Posterior vena cava (tissue), 2 donors: ENCODE measurements at regions not wholly inside any gene's neighbourhood (a gene's known extent, or its start where the extent isn't known, plus 50 kb on each side); places are given as distances from the start of the nearest gene placed in this dataset.
"Not testable (repeated sequence)": the region's sequence is repeated elsewhere in the genome, so short reads cannot be mapped to it uniquely, and the experiment has no call there.

Experiments used
- DNase-seq: peaks from one replicate; pipeline ENCODE4 v3.0.0-alpha.2; 2020; ENCODE audit warnings: low spot score
- intact Hi-C, 2 donors: fragments of 100-400 bp; cut with DNase I; formaldehyde crosslinking; loops; one replicate each; pipeline versions ENCODE4 v1.14.1 to v1.14.2; 2022 to 2023
- donor health status: DM: yes; HTN: yes; CAD: no.
- donor health status: DM: yes; HTN: yes; CAD: no.

DNA sequence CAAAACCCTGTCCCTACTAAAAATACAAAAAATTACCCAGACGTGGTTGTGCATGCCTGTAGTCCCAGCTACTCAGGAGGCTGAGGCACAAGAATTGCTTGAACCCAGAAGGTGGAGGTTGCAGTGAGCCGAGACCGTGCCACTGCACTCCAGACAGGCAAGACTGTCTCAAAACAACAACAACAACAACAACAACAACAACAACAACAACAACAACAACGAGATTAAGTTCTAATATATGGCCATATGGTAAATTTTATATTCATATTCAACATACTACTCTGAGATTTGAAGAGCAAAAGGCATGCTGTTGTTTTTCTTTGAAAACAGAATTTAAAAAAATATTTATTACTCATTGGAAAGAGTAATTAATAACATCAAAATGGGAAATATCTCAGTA, 80.2 kb upstream of the CD28 start:
- DNase-seq, intact Hi-C loops: not testable (repeated sequence)

DNA sequence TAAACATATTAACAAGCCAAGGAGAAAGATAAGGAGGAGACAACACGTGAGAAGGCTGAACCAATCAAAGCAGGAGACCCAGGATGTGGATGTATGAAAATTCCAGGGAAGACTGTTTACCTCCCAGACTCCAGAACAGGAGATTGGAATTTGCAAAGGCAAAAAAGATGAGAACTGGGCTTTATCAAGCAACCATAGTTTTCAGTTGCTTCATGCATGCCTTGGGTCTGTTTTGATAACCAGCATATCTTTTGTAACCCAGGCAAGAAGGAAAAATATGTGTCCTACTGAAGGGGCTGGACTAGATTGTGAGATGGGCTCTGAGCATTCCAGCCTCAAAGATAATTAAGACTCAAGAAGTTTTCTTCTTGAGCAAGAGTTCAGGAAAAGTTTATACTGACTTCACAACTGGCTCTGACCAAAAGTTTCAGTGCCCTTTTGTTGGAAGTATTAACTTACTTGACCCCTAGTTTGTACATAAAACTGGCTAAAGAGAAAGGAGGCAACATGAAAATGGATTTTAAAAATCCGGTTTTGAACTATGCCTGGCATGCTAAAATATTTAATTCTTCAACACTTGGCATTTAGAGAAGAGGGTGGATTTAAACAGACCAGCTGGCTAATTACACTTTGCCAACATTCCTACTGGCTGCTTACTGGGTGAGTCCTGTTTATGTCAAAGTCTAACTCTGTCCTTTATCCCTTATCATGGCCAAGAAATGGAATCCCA, 79.3 kb upstream of the CD28 start:
- intact Hi-C loops = no loop called here
- DNase-seq = no peak

DNA sequence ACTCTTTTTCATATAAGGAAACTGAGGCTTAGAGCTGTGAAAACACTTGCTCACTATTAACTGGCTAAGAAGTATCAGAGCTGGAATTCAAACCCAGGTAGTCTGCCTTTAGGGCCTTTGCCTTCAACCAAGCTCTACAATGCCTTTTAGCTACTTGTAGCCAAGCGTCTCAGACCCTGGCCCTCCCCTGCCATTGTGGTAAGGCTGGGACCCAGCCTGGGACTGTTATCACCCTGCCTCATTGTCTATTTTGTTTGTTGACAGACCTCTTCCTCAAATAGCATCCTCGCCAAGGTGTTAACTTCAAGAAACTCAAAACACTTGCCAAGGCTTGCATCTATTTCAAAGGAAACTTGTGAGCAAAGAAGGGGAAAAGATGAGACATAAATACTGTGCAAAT, 76.7 kb upstream of the CD28 start:
- DNase-seq = no peak
- intact Hi-C loops = loop anchor here in 1 of 2 donors (10.0 kb wide), 1 partner anchor 95 kb away; the partner anchor contains the start of gene RAPH1

DNA sequence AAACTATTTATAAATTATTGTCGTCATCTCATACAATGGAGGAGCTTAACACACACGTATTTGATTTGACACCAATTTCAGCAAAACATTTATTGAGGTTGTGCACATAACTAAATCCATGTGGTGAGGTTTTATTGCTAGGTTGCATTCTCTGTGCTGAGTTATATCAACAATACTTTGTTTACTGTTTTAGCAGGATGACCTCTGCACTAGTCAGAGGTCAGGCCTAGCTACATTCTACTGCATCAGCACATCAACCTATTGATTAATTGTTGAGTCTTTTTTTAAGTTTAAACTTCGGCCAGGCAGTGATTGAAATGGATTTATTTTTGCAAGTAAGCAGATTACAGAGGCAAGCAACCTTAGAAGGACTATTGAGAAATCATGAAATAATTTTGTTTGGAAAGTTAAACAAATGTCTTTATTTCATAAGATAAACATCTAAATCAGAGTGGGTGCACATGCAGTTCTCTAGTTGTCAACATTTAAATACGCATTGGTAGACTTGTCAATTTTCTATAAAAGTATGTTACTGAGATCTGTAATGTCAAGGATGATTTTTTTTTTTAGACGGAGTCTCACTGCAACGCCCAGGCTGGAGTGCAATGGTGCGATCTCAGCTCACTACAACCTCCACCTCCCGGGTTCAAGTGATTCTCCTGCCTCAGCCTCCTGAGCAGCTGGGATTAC, 75.2 kb upstream of the CD28 start:
- DNase-seq = no peak
- intact Hi-C loops = loop anchor here in 1 of 2 donors (10.0 kb wide), 1 partner anchor 96 kb away; the partner anchor contains the start of gene RAPH1

DNA sequence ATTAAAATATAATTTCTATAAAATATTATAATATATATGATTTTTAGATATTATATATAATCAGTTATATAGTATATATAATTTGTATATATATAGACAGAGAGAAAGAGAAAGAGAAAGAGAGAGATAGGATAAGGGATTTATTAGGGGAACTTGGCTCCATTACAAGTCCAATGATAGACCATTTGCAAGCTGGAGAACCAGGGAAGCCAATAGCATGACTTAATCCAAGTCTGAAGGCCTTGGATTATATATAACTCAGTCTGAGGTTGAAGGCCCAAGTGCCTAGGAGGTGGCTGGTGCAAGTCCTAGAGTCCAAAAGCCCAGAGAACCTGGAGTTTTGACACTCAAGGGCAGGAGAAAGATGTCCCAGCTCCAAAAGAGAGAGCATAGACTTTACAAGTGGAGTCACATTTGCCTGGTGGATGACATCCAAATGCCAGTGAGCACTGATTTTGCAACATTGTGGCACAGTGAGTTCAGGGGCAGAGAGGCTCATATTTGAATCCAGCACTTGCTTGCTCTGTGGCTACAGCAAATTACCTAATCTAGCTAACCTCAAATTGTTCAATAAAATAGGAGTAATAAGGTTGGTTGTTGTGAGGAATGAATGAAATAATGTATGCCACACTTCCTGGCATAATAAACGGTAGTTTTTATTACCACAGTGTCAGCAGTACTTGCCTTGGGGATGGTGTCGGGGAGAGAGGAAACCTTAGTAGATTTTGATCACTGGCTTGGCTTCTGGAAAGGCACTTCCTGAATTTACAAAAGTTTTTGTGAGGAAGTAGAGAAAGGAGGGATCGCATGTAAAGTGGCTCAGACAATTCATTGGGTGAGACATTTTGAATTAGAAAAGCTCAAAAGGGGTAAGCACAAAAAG, 69.6 kb upstream of the CD28 start:
- intact Hi-C loops = loop anchor here in 1 of 2 donors (10.0 kb wide), 1 partner anchor 102 kb away; the partner anchor contains the start of gene RAPH1
- DNase-seq = no peak

DNA sequence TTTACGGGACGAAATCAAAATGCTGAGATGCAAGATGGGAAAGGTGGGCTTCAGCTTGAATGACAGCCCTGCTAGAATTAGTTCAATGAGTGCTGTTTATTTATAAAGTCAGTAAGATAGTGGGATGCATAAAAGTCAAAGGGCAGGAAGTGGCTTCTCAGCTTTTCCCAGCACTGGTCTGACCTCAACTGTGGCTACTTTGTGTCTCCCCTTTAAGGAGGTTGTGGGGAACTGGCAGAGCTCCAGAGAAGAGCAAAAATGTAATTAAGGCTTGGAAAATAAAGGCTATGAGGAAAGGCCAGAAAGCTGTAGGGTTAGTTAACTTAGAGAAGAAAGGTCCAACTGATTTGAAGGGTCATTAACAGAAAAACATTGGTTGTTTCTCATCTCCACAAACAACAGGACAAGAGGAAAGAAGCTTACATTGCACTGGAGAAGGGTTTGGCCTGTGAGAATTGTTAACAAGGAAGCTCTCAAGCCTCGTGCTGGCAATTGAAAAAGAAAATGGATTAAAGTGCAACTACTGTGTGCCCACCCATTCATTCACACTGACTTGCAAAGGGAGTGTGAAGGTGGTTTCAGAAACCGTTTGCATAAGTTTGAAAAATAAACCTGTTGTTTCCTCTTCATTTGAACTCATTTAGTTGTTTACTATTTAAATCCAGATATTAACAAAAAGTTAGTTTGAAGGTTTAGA, 68.8 kb upstream of the CD28 start:
- intact Hi-C loops = loop anchor here in 1 of 2 donors (10.0 kb wide), 1 partner anchor 103 kb away; the partner anchor contains the start of gene RAPH1
- DNase-seq = no peak

DNA sequence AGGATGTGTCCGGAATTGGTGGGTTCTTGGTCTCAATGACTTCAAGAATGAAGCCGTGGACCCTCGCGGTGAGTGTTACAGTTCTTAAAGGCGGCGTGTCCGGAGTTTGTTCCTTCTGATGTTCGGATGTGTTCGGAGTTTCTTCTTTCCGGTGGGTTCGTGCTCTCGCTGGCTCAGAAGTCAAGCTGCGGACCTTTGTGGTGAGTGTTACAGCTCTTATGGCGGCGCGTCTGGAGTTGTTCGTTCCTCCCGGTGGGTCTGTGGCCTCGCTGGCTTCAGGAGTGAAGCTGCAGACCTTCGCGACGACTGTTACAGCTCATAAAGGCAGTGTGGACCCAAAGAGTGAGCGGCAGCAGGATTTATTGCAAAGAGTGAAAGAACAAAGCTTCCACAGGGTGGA, 64.6 kb upstream of the CD28 start:
- DNase-seq, intact Hi-C loops: not testable (repeated sequence)

DNA sequence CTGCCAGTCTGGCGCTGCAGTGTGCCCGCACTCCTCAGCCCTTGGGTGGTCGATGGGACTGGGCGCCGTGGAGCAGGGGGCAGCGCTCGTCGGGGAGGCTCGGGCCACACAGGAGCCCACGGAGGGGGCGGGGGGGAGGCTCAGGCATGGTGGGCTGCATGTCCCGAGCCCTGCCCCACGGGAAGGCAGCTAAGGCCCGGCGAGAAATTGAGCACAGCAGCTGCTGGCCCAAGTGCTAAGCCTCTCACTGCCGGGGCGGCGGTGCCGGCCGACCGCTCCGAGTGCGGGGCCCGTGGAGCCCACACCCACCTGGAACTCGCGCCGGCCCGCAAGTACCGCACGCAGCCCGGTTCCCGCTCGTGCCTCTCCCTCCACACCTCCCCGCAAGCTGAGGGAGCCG, 63.6 kb upstream of the CD28 start:
- DNase-seq, intact Hi-C loops: not testable (repeated sequence)

DNA sequence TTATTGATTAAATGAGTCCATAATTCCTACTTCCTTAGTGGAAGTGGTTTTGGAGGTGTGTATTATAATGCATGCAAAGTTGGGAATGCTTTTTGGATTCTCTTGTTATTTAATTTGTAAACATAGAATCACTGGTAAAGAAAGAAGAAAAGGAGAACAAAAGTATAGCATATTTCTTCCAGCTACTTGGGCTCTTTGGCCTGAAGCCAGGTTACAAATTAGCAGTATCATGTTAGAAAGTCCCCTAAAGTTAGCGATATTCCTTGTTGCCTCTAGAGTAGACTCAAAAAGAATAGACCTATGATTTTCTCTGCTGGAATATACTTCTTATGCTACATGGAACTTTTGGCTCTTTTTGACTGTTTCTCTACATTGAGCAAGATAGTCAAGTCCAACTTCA, 60.6 kb upstream of the CD28 start:
- DNase-seq = no peak
- intact Hi-C loops = no loop called here

DNA sequence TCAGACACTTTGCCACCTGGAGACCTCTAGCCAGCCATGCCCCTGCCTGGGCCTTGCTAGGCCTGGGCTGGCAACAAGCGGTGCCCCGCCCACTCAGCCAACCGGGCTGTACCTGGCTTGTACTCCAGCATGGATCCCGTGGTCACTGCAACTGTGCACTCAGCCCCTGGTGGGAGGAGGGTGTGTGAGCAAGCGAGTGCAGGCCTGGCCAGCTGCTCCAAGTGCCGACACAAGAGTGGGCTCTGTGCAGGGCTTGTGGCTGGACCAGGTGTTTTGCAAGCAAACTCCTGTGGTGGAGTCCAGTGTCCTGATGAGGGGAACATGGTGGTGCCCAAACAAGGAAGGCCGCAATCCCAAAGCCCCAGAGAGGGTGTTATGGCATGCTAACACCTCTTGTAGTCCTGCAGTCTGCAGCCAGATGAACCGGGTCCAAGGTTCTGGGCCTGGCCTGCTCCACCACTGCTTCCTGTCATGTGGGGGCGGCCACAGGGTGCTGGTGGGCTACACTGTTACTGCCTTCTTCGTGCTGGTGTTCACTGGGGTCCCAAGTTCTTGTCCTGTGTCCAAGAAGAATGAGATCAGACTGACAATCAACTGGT, 60.1 kb upstream of the CD28 start:
- intact Hi-C loops = no loop called here
- no peak for DNase-seq

DNA sequence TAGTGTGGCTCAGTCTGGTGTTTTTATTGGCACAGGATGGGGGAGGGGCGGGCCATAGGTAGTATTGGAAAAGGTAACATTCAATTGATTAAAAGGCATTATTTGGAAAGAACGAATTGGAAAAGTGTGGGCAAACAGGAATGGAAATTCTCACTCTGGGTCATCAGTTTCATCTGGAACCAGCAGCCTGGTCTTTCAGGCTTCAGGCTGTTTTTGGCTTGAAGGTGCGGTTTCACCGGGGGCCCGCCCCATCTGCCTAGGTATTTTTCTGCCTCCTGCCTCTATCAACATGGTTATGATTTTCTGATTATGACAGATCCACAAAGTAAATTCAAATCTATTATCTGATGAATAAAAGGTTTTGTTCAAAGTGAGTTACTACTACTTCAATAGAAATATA, 59.5 kb upstream of the CD28 start:
- DNase-seq = no peak
- intact Hi-C loops = no loop called here

DNA sequence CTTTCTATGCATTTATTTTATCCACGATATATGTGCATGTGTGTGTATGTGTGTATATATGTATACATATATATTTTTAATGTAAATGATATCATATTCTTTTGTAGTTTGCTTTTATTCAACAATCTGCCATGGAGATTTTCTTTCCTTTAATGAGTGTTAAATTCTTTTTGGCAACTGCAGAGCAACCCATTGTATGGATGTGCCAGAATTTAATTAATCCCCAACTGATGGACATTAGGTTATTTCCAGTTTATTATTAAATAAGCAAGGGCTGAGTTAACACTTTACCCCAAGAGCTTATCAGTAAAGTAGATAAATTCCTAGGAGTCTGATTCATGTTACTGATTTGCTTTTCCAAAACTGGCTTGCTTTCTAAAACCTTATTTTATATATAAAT, 58.9 kb upstream of the CD28 start:
- intact Hi-C loops = no loop called here

DNA sequence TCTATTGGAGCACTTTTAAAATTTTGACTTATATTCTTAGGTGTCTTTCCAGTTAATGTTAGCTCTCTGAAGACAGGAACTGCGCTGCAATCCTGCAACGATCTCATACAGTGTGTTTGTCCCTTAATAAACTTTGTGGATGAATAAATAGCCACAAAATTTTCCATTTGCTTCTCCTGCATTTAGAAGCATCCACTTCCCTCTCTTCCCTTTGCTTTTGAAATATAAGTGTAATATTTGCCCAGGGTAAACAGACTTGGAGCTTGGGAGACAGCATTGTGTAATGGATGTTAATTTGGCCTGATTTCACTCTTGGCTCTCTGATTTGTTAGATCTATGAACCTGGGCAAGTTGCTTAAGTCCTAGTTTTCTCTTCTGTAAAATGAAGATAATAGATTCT, 58.2 kb upstream of the CD28 start:
- intact Hi-C loops = no loop called here
- no peak for DNase-seq

More for the DNA sequence above, 58.9 kb upstream of the CD28 start:
- DNase-seq = no peak

DNA sequence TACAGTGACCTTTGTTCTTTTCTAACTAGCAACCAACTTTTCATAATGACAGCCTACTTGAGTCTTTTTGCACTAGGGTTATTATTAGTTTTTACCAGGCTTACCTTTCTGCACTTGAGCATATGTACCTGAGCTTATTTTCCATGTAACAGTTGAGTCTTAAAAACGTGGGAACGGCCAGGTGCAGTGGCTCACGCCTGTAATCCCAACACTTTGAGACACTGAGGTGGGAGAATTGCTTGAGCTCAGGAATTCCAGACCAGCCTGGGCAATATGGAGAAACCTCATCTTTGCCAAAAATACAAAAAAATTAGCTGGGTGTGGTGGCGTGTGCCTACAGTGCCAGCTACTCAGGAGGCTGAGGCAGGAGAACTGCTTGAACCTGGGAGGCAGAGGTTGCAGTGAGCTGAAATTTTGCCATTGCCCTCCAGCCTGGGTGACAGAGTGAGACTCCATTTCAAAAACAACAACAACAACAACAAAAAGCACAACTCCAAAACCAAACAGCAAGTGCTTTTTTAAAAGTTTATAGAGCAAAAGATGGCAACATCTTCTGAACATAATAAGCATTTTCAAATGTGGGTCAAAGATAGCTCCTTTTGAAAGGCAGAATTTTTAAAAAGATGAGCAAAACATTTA, 57.1 kb upstream of the CD28 start:
- intact Hi-C loops = no loop called here
- no peak for DNase-seq

DNA sequence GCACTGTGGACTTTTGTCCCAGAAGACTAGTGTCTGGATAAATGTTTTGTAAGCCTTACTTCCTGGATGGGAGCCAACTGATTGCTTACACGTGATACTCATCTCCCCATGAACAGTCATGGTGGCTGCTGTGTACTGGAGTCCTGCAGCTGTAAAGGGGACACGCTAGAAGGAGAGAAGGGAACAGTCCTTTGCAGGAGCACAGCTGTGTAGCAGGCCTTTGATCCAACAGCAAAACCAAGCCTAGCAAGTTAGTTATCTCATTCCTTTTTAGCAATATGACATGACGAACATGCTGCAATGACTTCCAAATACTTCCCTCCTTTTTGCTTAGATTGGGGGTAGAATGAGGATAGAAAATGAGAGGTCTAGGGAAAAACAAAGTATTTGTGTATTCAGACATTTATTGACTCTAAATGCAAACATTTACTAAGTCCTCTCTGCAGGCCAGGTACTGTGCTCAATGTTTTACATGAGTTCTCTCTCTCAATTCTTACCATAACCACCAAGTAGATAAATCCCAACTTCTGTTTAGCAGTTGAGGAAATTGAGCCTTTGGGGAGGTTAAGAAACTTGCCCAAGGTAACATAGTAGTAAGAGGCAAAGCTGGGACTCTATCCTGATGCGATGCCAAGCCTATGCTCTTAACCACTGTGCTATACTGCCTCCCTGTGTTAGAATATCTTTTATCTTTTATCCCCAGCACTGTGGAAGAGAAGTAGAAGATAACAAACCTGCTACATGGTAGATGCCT, 55.4 kb upstream of the CD28 start:
- intact Hi-C loops = no loop called here
- DNase-seq = no peak

DNA sequence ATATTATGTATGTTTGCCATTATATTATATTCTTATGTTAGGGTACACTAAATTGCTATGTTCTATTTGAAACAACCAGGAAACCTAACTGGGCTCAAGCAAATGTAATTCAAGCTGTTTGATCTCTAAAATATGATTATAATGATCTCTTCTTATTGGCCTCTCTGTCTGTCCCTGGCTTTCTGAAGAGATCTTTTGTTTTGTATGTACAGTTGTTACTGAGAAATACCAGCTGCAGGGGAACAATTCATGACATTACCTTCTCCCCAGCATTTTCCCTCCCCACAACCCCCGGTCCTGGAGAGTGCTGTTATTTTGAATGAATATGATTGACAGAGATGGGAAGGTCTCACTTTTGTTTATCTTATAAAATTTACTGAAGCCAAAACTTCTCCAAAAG, 54.8 kb upstream of the CD28 start:
- intact Hi-C loops = no loop called here
- no peak for DNase-seq

DNA sequence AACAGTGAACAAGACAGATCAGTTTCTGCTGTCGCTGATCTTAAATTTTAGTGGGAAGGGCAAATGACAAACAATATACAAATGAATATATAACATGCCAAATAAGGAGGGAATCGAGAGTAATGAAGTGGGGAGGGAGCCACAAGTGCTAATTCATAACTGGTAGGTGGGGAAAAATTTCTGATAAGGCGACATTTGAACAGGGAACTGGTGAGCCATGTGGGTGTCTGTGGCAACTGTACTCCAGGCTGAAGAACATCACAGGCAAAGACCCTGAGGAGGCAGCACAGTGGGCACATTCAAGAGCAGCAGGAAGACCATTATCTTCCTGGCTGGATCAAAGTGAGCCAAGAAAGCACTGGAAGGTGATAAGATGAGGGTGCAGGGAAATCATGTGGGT, 51.6 kb upstream of the CD28 start:
- intact Hi-C loops = no loop called here
- DNase-seq = no peak
